GM18873 (cell line): ENCODE measurements at regions not wholly inside any gene's neighbourhood (a gene's known extent, or its start where the extent isn't known, plus 50 kb on each side); places are given as distances from the start of the nearest gene placed in this dataset.

Experiments
- ATAC-seq: cut with Tn5 transposase; IDR thresholded peaks from one replicate; pipeline ENCODE4 v1.9.1; 2021; ENCODE audit warnings: mild to moderate bottlenecking, moderate library complexity, moderate number of reproducible peaks; ENCODE audit not compliant: unreplicated experiment, low FRiP score

DNA sequence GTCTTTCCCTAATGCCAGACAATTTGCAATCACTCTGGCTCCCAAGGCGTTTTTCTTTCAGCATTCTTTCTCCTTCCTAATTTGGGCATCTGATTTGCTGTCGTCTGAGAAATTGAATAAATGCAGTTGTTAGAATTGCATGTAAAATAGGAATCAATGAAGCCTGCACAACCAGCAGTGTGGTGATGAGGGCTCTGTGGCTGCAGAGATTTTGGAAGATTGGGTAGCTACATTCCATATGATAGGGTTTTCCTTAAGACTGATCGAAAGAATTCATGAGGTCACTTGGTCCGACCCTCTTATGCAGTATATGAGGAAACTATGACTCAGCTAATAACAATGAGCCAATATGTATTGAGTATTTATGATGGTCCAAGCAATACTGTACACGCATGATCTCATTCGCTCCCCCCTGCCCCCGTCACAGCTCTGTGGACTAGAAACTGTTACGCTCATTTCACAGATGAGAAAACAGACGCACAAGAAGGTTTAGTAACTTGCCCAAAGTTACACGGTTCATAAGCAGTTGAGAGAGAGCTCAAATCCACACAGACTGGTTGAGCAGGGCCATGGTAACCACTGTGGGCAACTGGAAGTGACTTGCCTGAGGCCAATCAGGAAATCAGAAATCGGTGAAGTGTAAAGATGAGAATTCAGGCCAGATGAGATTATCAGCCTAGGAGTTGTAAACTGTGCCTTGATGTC lies 527.2 kb downstream of the GATA3 start:
- ATAC-seq = no peak

DNA sequence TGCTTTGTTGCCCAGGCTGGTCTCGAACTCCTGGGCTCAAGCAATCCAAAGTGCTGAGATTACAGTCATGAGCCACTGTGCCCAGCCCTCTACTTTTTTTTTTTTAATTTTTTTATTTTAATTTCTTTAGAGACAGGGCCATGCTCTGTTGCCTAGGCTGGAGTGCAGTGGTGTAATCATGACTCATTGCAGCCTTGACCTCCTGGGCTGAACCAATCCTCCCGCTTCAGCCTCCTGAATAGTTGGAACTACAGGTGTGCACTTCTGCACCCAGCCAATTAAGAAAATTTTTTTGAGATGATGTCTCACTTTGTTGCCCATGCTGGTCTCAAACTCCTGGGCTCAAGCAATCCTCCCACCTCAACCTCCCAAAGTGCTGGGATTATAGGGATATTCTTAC lies 528.6 kb downstream of the GATA3 start:
- ATAC-seq = no peak

DNA sequence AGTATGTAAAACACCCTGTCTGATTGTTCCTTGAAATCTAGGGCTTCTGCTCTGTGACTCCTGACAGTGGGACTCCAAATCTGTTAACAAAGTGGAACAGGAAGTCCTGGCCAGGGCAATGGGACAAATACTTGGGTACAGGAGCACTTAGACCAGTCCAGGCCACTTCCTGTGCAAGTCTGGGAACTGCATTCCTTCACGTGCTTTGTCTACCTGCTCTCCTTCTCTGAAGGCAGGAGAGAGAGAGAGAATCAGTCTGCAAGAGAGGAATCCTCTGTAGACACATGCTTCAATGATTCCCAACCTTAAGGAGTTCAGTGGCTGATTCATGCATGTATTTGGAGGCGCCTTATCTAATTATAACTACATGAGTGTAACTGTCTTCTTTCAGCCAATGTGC lies 530.2 kb downstream of the GATA3 start:
- no peak for ATAC-seq

DNA sequence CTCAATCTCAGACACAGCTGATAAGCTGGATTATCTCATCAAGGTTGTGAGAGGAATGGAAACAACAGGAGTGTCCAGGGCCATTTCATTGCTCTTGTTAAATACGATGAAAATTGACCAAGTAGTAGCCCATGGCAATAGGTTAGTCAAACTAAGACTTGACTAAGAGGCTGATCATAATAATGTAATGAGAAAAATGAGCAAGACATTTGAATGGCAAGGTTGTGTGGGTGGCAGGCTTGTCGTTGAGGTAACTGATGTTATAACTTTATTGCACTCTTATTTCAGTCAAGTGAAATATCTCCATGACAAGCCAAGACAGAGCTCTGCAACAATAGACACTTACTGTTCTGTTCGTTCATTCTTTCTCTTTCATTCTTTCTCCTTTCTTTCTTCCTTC lies 532.0 kb downstream of the GATA3 start:
- ATAC-seq = no peak

DNA sequence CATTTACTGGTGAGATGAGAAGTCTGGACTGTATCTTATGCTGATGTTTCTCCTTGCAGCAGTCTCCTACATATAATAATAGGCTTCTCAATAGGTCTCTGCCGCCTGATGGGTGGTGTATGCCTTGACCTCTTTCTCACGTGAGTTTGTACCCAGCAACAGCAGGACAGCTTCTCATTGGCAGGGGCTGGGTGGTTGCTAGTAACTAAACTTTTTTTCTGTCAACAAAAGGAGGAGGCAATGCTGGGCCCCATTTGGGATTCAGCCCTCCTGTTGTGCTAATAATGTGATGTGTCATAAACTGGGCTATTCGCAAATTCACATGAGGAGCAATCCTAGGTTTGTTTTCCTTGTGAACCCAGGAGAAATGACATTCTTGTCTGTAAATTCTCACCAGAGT lies 533.6 kb downstream of the GATA3 start:
- no peak for ATAC-seq

DNA sequence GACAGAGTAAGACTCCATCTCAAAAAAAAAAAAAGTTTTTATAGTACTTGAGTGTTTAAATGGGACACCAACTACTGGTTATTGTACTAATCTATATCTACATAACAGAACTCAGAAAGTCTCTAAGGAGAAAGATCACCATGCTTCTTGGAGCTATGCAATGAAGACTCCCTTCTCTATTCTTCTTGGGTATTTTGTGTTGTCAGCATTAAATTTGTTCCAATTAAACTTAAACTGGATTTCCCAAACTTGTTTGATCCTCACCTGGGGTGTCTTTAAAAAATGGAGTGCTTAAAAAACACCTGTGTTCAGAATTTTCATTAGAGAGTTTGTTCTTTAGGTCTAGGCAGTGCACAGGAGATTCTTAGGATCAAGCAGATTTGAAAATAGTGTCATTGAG lies 536.0 kb downstream of the GATA3 start:
- no peak for ATAC-seq

DNA sequence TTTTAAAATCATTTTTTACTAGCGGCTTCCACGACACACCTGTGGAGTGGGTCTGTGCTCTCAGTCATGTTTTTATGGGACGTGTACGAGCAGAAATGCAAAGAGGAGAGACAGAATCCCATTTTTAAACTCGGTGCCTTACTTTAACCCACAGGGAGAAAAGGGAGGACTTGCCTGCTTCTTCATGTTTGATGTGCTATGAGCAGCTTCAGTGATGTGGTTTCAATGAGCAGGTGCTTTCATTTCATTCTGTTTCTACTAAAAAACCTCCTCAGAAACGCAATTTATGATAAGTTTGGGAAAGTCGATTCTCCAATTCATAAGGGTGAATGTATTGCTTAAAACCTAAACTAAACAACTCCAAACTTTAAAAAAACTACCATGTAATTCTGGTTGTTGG lies 537.2 kb downstream of the GATA3 start:
- no peak for ATAC-seq

DNA sequence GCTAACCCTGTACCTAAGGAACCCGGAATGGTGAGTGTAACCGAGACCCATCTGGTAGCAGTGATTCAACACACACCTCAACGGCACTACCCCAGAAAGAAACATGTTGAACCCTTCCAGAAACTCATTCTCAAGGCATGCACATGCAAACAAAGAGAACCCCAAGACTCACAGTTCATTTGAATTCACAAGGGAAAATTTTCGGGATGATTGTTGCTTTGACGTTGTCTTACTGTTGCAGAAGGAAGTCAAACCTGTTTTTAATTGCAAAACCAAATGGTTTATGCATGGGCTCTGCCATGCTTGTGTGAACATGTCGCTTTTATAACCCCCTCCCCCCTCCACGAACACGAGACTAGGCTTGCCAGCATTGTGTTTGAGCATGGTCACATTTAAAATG lies 539.7 kb downstream of the GATA3 start:
- no peak for ATAC-seq

DNA sequence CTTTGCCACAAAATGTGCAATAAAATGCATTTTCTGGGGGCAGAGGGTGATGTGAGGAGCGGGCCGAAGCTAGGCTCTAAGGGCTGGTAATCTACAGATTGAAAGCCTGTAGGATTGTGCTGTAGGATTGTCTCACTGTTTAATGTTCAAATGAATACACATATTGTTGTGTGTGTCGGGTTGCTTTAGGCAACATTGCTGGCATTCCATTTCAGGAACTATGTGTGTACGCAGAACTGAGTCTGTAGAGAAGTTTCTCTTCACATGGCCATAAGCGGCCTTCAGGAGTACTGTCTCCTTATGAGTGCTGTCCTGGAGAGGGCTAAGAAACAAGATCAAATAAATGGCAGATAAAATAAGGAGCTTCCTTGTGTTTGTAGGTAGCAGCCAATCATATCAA lies 540.2 kb downstream of the GATA3 start:
- ATAC-seq = no peak

DNA sequence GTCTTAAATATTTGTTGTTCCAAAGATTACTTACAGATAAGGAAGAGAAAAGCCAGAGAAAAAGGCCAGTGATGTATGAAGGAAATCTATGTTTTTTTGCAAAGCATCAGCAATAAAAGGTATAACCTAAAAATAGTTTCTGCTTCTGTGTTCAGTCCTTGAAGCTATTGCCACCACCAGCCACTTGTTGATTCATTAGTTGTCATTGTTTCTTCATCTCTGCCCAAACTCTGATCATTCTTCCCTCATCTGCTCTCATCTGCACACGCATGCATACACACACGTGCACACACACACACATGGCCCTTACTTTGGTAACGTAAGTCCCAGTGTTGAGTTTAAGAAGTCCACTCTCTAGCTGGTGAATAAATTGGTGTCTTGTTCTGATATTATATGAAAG lies 540.7 kb downstream of the GATA3 start:
- ATAC-seq = no peak

DNA sequence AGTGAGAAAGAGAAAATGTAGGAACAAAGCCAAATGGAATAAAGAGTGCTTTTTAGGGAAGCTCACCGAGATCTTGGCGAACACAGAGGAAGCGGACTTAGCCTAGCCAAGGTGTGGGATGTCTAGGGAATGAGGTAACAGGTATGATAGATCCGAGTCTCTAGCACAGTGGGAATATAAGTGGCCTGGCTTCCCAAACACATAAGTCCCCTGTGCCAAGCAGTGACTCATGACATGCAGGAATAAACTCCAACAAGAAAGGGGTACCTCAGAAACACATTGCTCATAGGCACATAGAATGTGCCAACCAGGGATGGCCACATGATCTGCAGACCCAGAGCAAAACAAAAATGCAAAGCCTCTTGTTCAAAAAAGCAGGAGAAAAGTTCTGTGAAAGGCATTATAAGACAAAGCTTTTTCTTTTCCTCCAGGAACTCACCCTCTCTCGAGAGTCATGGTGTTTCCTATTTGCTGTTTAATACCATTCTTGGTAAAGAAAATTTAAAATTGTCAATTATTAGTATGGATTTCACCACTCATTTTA lies 542.5 kb downstream of the GATA3 start:
- no peak for ATAC-seq

DNA sequence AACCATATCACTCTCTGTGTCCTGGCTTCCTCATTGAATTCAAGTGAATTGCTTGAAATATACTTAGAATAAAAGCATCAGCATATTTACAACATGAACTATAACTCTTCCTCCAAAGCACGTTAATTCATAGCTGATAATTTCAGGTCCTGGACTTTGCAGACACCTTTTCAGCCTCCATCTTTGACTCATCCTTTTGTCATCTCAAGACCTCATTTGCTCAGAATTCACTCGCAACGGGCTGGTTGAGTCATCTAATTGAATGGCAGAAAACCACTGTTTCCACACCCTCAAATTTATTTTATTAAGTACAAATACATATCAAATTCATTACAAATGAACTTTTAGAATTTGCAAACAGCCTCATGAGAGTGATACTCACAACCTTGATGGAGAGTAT lies 545.7 kb downstream of the GATA3 start:
- no peak for ATAC-seq

DNA sequence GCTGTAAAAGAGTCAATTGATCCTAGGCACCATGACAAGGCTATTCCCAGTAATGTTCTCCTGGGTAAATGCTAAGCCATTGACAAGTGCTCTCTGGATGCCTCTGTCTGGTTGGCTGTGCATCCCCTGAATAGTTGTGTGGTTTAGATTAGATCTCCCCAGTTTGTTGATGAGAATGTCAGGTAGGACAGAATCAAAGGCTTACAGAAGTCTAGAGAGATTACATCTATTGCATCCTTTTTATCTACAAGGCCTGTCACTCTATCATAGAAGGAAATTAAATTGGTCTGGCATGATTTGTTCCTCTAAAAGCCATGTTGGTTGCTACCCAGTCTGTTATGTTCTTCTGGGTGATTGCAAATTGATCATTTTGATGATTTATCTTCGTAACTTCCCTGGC lies 548.3 kb downstream of the GATA3 start:
- ATAC-seq = no peak

DNA sequence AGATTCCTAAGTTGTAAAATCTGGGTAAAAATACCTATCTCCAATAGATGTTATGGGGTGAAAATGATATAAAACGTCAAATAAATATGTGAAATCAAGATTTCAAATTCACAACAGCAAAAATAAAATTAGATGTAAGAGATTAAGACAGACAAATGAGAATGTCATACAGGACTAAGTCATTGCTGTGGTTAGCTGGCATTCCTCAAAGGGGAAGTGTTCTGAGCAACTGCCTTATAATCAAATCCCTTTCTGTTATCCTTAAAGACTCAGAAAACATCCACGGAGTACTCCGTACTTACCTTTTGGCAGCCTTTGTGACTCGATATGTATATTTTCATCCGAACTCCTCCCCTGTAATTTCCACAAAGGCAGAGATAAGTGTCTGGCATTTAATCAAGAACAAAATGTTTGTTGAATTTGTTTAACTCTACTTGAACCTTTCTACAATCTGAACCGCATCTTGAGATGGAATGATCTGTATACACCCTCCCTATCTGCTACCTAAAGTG lies 559.6 kb downstream of the GATA3 start:
- ATAC-seq = no peak

DNA sequence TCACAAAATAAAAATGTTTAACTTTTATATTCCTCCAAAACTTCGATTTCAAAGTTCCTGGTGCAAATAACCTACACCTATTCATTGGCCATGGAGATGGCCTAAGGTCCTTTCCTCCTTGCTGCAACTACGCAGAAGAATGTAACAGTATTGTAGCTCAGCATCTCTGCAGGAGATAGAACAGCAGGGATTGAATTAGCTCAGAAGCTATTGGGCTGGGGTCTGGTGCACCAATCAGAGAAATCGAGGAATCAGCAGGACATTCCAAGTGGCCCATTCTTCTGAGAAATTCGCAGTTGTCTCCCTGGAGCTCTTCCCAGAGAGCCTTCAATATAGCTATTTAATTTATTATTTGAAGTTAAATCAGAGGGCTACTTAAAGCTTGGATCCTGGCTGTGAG lies 560.6 kb downstream of the GATA3 start:
- ATAC-seq = no peak

DNA sequence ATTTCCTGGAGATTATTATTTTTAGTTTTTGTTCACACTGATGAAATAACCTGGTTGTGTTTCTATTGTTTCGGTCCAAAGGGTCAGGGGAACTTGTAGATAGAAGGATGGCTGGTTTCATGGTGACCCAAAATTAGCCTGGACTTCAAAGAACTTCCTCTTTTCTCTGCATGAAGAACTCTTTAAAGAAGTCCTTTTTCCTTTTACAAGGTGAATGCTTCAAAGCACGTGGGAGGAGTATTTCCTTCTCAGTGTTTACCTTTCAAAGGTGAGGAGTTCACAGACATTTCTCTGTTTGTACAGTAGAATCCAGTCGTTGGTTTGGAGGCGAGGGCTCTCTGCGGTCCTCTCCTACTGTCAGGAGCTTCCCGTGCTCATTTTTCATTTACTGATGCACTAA lies 561.7 kb downstream of the GATA3 start:
- ATAC-seq = no peak

DNA sequence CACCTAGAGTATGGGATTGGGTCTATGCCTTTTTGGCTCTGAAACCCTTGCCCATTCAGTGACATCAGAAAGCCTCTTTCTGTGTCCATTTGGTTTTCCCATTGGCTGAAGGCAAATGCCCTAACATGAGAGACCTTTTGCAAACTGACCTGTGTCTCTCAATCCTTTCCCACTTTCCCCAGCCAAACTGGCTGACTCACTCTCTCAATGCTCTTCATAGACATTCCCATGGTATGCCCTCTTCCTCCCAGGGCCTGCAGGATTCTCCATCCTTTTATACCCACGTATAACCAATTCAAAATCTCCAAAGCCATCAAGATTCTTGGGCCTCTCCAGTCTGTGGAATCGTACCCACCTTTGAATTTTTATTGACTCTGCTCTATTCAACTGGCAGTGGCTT lies 563.3 kb downstream of the GATA3 start:
- no peak for ATAC-seq

DNA sequence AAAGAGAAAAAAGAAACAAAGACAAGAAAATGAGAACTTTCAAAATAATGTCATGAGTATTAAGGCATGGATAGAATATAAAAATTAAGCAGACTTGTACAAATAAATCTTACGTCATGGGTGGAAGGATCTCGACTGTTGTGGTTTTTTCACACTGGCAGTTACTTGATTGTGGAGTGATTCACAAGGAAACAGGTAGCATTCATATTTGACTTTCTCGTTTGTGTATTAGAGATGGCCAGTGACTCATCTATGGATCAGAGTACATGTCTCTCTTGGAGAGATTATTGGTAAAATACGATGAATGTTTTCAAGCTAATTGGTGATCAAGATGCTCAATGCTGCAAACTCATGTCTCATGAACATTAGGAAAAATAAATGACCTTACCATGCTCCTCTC lies 564.3 kb downstream of the GATA3 start:
- ATAC-seq = no peak

DNA sequence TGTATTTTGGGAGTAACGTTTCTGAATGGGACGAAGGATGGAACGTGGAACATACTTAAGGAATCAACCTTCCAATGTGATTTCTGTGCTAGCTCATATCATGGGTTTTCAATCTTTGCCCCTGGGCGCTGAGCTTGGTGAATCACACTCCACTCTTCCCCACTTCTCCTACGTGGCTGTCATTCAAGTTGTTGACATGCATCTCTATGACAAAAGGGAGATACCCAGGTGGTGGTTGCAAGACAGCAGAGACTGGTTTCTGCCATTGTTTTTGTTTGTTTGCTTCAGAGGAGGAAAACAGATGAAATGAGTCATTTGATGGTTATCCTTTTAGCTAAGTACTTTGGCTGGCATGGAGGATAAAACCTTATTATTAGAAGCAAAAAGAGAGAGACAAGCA lies 573.9 kb downstream of the GATA3 start:
- ATAC-seq = no peak

DNA sequence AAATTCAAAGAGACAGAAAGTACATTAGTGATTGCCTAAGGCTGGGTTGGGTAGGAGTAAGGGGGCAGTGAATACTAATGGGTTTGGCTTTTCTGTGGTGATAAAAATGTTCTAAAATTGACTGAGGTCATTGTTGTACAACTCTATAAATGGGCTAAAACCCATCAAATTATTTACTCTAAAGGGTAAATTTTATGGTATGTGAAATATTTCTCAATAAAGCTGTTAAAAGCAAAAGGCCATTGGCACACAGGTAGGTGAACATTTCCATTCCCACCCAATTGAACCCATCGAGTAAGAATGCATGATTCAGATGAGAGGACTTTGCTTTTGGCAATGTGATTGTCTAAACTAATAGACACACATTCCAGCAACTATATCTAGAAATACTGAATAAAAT lies 579.4 kb downstream of the GATA3 start:
- no peak for ATAC-seq

DNA sequence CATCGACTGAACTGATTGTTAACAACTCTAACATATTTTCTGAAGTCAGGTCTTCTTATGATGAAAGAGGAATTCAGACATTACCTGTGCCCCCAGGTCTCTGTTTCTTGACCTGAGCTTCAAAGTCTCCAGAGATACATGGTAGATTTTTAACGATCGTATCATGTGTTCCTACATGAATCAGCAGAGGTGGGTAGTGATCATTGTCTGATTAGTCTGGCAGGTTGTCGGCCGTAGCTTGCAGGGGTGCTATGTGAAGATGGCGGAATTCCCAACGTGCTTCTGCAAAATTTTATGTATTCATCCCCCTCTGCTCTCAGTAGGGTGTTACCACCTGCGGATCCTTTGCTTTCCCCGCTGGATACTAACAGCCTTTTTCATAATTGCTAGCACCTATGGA lies 581.9 kb downstream of the GATA3 start:
- no peak for ATAC-seq

DNA sequence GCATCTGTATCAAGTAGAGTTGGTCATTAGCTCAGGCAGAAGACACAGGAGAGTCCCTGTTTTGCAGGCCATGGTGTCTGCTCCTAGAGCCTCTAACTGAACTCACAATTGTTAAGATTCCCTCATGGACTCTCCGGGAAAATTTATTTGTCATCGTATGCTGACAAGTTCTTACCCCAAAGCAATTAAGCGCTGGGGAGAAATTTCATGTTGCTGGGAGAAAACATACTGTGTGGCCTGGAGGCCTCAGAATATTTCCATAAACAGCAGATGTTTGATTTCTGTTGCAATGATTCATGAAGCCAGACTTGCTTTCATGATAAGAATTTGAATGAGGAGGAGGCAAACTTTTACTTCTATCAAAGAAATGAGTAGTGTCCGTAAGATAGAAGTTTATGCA lies 583.2 kb downstream of the GATA3 start:
- no peak for ATAC-seq
